Body of pancreas (tissue), 4 donors: ENCODE measurements at regions not wholly inside any gene's neighbourhood (a gene's known extent, or its start where the extent isn't known, plus 50 kb on each side); places are given as distances from the start of the nearest gene placed in this dataset.

Experiments used
- POLR2A ChIP-seq, 3 donors: fragments of 450-650 bp; IDR thresholded peaks; one replicate each; pipeline ENCODE4 v1.6.1; 2016; ENCODE audit warnings: antibody characterized with exemption in 3 of 3, mild to moderate bottlenecking in 2 of 3
- TF ChIP-seq, protein P1 (sequence below), 7 experiments: fragments of 450-650 bp in 4 of 7; fragments of 200-600 bp in 3 of 7; sonication (generic) in 3 of 7; IDR thresholded peaks; one replicate each; pipeline ENCODE4 v1.5.1; 2016 to 2019; ENCODE audit warnings: antibody characterized with exemption in 7 of 7

DNA sequence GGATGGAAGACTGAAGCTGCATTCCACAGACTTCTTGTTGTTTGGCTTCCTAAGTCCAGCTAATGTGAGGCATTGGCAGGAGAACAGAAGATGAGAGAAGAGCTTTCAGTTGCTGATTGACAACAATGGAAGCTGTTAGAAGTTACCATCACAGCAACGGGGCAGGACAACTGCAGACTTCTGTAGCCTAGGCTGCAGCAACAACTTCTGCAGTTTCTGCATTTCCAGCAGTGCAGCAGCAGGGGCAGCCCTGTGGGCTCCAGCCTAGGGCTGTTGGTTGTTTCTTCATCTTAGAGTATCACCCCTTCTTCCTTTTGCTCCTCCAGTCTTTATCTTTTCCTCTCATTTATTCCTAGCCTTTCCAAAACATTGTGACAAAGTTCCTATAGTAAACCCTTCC is 528.8 kb upstream of the PTGER4 start:
- TF ChIP-seq, protein P1, sequence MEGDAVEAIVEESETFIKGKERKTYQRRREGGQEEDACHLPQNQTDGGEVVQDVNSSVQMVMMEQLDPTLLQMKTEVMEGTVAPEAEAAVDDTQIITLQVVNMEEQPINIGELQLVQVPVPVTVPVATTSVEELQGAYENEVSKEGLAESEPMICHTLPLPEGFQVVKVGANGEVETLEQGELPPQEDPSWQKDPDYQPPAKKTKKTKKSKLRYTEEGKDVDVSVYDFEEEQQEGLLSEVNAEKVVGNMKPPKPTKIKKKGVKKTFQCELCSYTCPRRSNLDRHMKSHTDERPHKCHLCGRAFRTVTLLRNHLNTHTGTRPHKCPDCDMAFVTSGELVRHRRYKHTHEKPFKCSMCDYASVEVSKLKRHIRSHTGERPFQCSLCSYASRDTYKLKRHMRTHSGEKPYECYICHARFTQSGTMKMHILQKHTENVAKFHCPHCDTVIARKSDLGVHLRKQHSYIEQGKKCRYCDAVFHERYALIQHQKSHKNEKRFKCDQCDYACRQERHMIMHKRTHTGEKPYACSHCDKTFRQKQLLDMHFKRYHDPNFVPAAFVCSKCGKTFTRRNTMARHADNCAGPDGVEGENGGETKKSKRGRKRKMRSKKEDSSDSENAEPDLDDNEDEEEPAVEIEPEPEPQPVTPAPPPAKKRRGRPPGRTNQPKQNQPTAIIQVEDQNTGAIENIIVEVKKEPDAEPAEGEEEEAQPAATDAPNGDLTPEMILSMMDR (IDR thresholded peaks at IDR 0.05) = no peak
- TF ChIP-seq POLR2A (IDR thresholded peaks at IDR 0.05) = no peak
